HepG2 (cell line): ENCODE measurements at regions not wholly inside any gene's neighbourhood (a gene's known extent, or its start where the extent isn't known, plus 50 kb on each side); places are given as distances from the start of the nearest gene placed in this dataset.

Experiments used
- ISL2 ChIP-seq: sonication (generic); formaldehyde crosslinking; IDR thresholded peaks from 2 replicates; pipeline ENCODE4 v1.5.0; 2020; ENCODE audit warnings: missing genetic modification reagents
- NFIC ChIP-seq: IDR thresholded peaks from 2 replicates; pipeline ENCODE4 v1.6.1; 2012; ENCODE audit warnings: mild to moderate bottlenecking, low read length, inconsistent platforms
- RERE ChIP-seq: IDR thresholded peaks from 2 replicates; pipeline ENCODE4 v1.6.1; 2016; ENCODE audit warnings: low read depth, missing genetic modification reagents, missing compliant biosample characterization
- SP1 ChIP-seq, 2 experiments: fragments of 450-650 bp in 1 of 2; sonication (generic) in 1 of 2; formaldehyde crosslinking in 1 of 2; IDR thresholded peaks; 2 replicates each; pipeline versions ENCODE4 v1.4.0 to v1.6.1; 2016 to 2020; ENCODE audit warnings: missing genetic modification reagents in 1 of 2
- TARDBP ChIP-seq: sonication (generic); formaldehyde crosslinking; IDR thresholded peaks from 2 replicates; pipeline ENCODE4 v1.8.0; 2022; ENCODE audit warnings: mild to moderate bottlenecking, missing genetic modification reagents
- TFAP4 ChIP-seq: sonication (generic); IDR thresholded peaks from 2 replicates; pipeline ENCODE4 v1.6.1; 2016; ENCODE audit warnings: low read depth, borderline replicate concordance
- ZBTB40 ChIP-seq, 2 experiments: fragments of 450-650 bp in 1 of 2; sonication (generic) in 1 of 2; formaldehyde crosslinking in 1 of 2; IDR thresholded peaks; 2 replicates each; pipeline versions ENCODE4 v1.6.1 to v1.8.0; 2016 to 2022; ENCODE audit warnings: antibody characterized with exemption in 1 of 2, mild to moderate bottlenecking in 1 of 2, missing genetic modification reagents in 1 of 2
- ZBTB7A ChIP-seq: sonication (generic); formaldehyde crosslinking; IDR thresholded peaks from 2 replicates; pipeline ENCODE4 v1.8.0; 2022; ENCODE audit warnings: mild to moderate bottlenecking, missing genetic modification reagents
- ZFP1 ChIP-seq: IDR thresholded peaks from 2 replicates; pipeline ENCODE4 v1.6.1; 2016
- ZHX1 ChIP-seq: sonication (generic); formaldehyde crosslinking; IDR thresholded peaks from 2 replicates; pipeline ENCODE4 v1.8.1; 2022; ENCODE audit warnings: low read depth, mild to moderate bottlenecking, missing genetic modification reagents
- ZZZ3 ChIP-seq: sonication (generic); formaldehyde crosslinking; IDR thresholded peaks from 2 replicates; pipeline ENCODE4 v1.4.0; 2020; ENCODE audit warnings: missing genetic modification reagents, mild to moderate bottlenecking, borderline replicate concordance
- TF ChIP-seq, protein P1 (sequence below): sonication (generic); formaldehyde crosslinking; IDR thresholded peaks from 2 replicates; pipeline ENCODE4 v1.5.0; 2020; ENCODE audit warnings: mild to moderate bottlenecking, missing genetic modification reagents, moderate library complexity

GRCh38 chr4:84379917-84380641, 119.0 kb downstream of the NKX6-1 start:
- TF ChIP-seq TFAP4 (no peak), RERE (CRISPR knock-in tag) (no peak), ZFP1 (no peak), ISL2 (CRISPR knock-in tag) (no peak), SP1 (IDR thresholded peaks at IDR 0.05) (no peak), SP1 (CRISPR knock-in tag; IDR thresholded peaks at IDR 0.05) (no peak), ZZZ3 (CRISPR knock-in tag) (no peak), ZBTB40 (IDR thresholded peaks at IDR 0.05) (no peak), ZBTB40 (CRISPR knock-in tag; IDR thresholded peaks at IDR 0.05) (no peak), NFIC (no peak), ZHX1 (CRISPR knock-in tag) (no peak), TARDBP (CRISPR knock-in tag) (no peak), ZBTB7A (CRISPR knock-in tag) (no peak)
- TF ChIP-seq, protein P1, sequence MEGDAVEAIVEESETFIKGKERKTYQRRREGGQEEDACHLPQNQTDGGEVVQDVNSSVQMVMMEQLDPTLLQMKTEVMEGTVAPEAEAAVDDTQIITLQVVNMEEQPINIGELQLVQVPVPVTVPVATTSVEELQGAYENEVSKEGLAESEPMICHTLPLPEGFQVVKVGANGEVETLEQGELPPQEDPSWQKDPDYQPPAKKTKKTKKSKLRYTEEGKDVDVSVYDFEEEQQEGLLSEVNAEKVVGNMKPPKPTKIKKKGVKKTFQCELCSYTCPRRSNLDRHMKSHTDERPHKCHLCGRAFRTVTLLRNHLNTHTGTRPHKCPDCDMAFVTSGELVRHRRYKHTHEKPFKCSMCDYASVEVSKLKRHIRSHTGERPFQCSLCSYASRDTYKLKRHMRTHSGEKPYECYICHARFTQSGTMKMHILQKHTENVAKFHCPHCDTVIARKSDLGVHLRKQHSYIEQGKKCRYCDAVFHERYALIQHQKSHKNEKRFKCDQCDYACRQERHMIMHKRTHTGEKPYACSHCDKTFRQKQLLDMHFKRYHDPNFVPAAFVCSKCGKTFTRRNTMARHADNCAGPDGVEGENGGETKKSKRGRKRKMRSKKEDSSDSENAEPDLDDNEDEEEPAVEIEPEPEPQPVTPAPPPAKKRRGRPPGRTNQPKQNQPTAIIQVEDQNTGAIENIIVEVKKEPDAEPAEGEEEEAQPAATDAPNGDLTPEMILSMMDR (CRISPR knock-in tag), result no peak
